Neural cell (in vitro differentiated cells): ENCODE measurements at regions not wholly inside any gene's neighbourhood (a gene's known extent, or its start where the extent isn't known, plus 50 kb on each side); places are given as distances from the start of the nearest gene placed in this dataset.

Source experiments
- H2AFZ ChIP-seq: fragments of 200-600, 300-800 bp; sonication (generic), shearing (Covaris generic); 2 replicates; pipeline ENCODE4 v1.6.0; 2014; ENCODE audit warnings: low read depth, mild to moderate bottlenecking, antibody characterized with exemption, low read length, moderate library complexity
- H3F3A ChIP-seq: fragments of 200-600 bp; shearing (Covaris generic); 2 replicates; pipeline ENCODE4 v1.6.1; 2016; ENCODE audit warnings: mild to moderate bottlenecking, moderate library complexity, mixed read lengths, antibody characterized with exemption, low read length; ENCODE audit not compliant: insufficient read depth, poor library complexity, severe bottlenecking
- H3K27ac ChIP-seq: fragments of 200-600, 300-800 bp; sonication (generic), shearing (Covaris generic); 2 replicates; pipeline ENCODE4 v1.5.1; 2014; ENCODE audit warnings: mild to moderate bottlenecking, low read length, moderate library complexity
- H3K27me3 ChIP-seq: fragments of 300-800, 200-600 bp; sonication (generic), shearing (Covaris generic); 2 replicates; pipeline ENCODE4 v1.6.0; 2014; ENCODE audit warnings: mild to moderate bottlenecking, low read depth, low read length, moderate library complexity; ENCODE audit not compliant: insufficient read depth
- H3K36me3 ChIP-seq: fragments of 300-800, 200-600 bp; sonication (generic), shearing (Covaris generic); 2 replicates; pipeline ENCODE4 v1.5.1; 2014; ENCODE audit warnings: mild to moderate bottlenecking, antibody characterized with exemption, low read length, moderate library complexity; ENCODE audit not compliant: insufficient read depth
- H3K4me2 ChIP-seq: fragments of 300-800, 200-600 bp; sonication (generic), shearing (Covaris generic); 2 replicates; pipeline ENCODE4 v1.6.0; 2014; ENCODE audit warnings: mild to moderate bottlenecking, low read length
- H3K4me3 ChIP-seq: fragments of 300-800, 200-600 bp; sonication (generic), shearing (Covaris generic); 2 replicates; pipeline ENCODE4 v1.5.1; 2014; ENCODE audit warnings: mild to moderate bottlenecking, low read length, moderate library complexity
- H3K79me2 ChIP-seq: fragments of 200-600 bp; shearing (Covaris generic); replicated peaks from 2 replicates; pipeline ENCODE4 v1.6.0; 2014; ENCODE audit warnings: mild to moderate bottlenecking, low read length, moderate library complexity; ENCODE audit not compliant: insufficient read depth
- H3K9ac ChIP-seq: fragments of 300-800, 200-600 bp; sonication (generic), shearing (Covaris generic); 2 replicates; pipeline ENCODE4 v1.6.1; 2016; ENCODE audit warnings: mild to moderate bottlenecking, low read length, mixed read lengths
- H3K9me2 ChIP-seq: fragments of 200-600 bp; shearing (Covaris generic); 2 replicates; pipeline ENCODE4 v1.6.1; 2016; ENCODE audit warnings: mild to moderate bottlenecking, low read length, mixed read lengths; ENCODE audit not compliant: insufficient read depth
- H3K9me3 ChIP-seq: fragments of 200-600, 300-800 bp; sonication (generic), shearing (Covaris generic); 2 replicates; pipeline ENCODE4 v1.6.1; 2016; ENCODE audit warnings: mild to moderate bottlenecking, mixed run types, low read length, moderate library complexity, mixed read lengths
- H4K20me1 ChIP-seq: fragments of 200-600 bp; shearing (Covaris generic); 2 replicates; pipeline ENCODE4 v1.6.1; 2016; ENCODE audit warnings: mild to moderate bottlenecking, mixed run types; ENCODE audit not compliant: insufficient read depth
- CTCF ChIP-seq: fragments of 450-650 bp; IDR thresholded peaks from 2 replicates; pipeline ENCODE4 v1.5.1; 2014; ENCODE audit warnings: antibody characterized with exemption, mild to moderate bottlenecking, moderate library complexity; ENCODE audit not compliant: poor library complexity, severe bottlenecking
- EP300 ChIP-seq: fragments of 450-650 bp; conservative IDR thresholded peaks from 2 replicates; pipeline ENCODE4 v1.6.1; 2014; ENCODE audit warnings: antibody characterized with exemption, mild to moderate bottlenecking, moderate library complexity; ENCODE audit not compliant: poor library complexity, severe bottlenecking
- EZH2 ChIP-seq: fragments of 200-600, 300-800 bp; shearing (Covaris generic), sonication (generic); IDR thresholded peaks from 2 replicates; pipeline ENCODE4 v1.6.1; 2014; ENCODE audit warnings: antibody characterized with exemption, low read length, borderline replicate concordance, mild to moderate bottlenecking; ENCODE audit not compliant: insufficient read depth, poor library complexity, severe bottlenecking
- MXI1 ChIP-seq: fragments of 450-650 bp; conservative IDR thresholded peaks from 2 replicates; pipeline ENCODE4 v1.6.1; 2014; ENCODE audit warnings: antibody characterized with exemption, mild to moderate bottlenecking; ENCODE audit not compliant: poor library complexity, severe bottlenecking
- POLR2AphosphoS5 ChIP-seq: IDR thresholded peaks from 2 replicates; pipeline ENCODE4 v1.6.1; 2012
- RAD21 ChIP-seq: fragments of 450-650 bp; conservative IDR thresholded peaks from 2 replicates; pipeline ENCODE4 v1.6.1; 2014; ENCODE audit warnings: antibody characterized with exemption, mild to moderate bottlenecking, moderate library complexity
- REST ChIP-seq: IDR thresholded peaks from 2 replicates; pipeline ENCODE4 v1.6.1; 2012; ENCODE audit warnings: borderline replicate concordance
- SMC3 ChIP-seq: fragments of 450-650 bp; conservative IDR thresholded peaks from 2 replicates; pipeline ENCODE4 v1.6.1; 2014; ENCODE audit warnings: antibody characterized with exemption, mild to moderate bottlenecking, moderate library complexity; ENCODE audit not compliant: poor library complexity
- TAF1 ChIP-seq: IDR thresholded peaks from 2 replicates; pipeline ENCODE4 v1.6.1; 2012; ENCODE audit warnings: low read depth

GRCh38 chr6:169963581-169964297 lies 212.3 kb downstream of the ERMARD start:
- Histone ChIP-seq H3K4me3 (no peak overlapping the region), H2AFZ (no peak overlapping the region), H3K9me3 (no peaks in the 10 kb centered on the region), H3K79me2 (no peaks in the 10 kb centered on the region), H4K20me1 (no peaks in the 10 kb centered on the region), H3K27ac (no peak overlapping the region), H3K4me2 (no peak overlapping the region), H3K9me2 (no peaks in the 10 kb centered on the region), H3K27me3 (no peaks in the 10 kb centered on the region), H3F3A (no peaks in the 10 kb centered on the region), H3K9ac (no peak overlapping the region), H3K36me3 (no peaks in the 10 kb centered on the region)
- TF ChIP-seq POLR2AphosphoS5: no peak
- TF ChIP-seq TAF1: no peak
- no peak for TF ChIP-seq EP300
- no peak for TF ChIP-seq MXI1
- TF ChIP-seq SMC3: no peak
- TF ChIP-seq RAD21: no peak
- TF ChIP-seq EZH2: no peak
- no peak for TF ChIP-seq REST
- TF ChIP-seq CTCF: no peak

GRCh38 chr6:169962604-169963469 lies 211.4 kb downstream of the ERMARD start:
- H3K27ac ChIP-seq: no peak overlapping the region
- no peaks in the 10 kb centered on the region for H4K20me1 ChIP-seq
- H3K9me2 ChIP-seq: no peaks in the 10 kb centered on the region
- no peaks in the 10 kb centered on the region for H3F3A ChIP-seq
- no peak overlapping the region for H3K9ac ChIP-seq
- H3K36me3 ChIP-seq: no peaks in the 10 kb centered on the region
- TF ChIP-seq MXI1 (no peak), REST (no peak), POLR2AphosphoS5 (no peak)
- no peak overlapping the region for H3K4me3 ChIP-seq
- no peaks in the 10 kb centered on the region for H3K79me2 ChIP-seq
- no peaks in the 10 kb centered on the region for H3K27me3 ChIP-seq
- H2AFZ ChIP-seq: no peak overlapping the region
- no peaks in the 10 kb centered on the region for H3K9me3 ChIP-seq
- no peak overlapping the region for H3K4me2 ChIP-seq
